ENCODE measurements at regions not wholly inside any gene's neighbourhood (a gene's known extent, or its start where the extent isn't known, plus 50 kb on each side); places are given as distances from the start of the nearest gene placed in this dataset.

- TF ChIP-seq CTCF (conservative IDR thresholded peaks at IDR 0.05; ENCODE audit: low read length) (no peak), EZH2phosphoT487 (IDR thresholded peaks at IDR 0.05; ENCODE audit: borderline replicate concordance) (no peak)
- Histone ChIP-seq H3K9me2 (replicated peaks; ENCODE audit: low read depth, low read length) (no peaks in the 10 kb centered on the region), H2AFZ (ENCODE audit: low read length) (no peak overlapping the region), H3K4me1 (ENCODE audit: insufficient read depth, low read length, poor library complexity, severe bottlenecking) (no peaks in the 10 kb centered on the region), H4K20me1 (ENCODE audit: insufficient read depth, low read length, poor library complexity, severe bottlenecking) (no peaks in the 10 kb centered on the region), H3K9me3 (ENCODE audit: insufficient read depth, low read depth, low read length) (peaks cover 10% of the 10 kb centered on the region; the same call in 1 of the 2 replicates), H3K27me3 (ENCODE audit: insufficient read depth, low read length, poor library complexity, severe bottlenecking) (no peaks in the 10 kb centered on the region), H3K36me3 (ENCODE audit: insufficient read depth, low read length) (no peaks in the 10 kb centered on the region), H3K4me2 (ENCODE audit: low read depth, low read length, poor library complexity, severe bottlenecking) (no peak overlapping the region), H3F3A (ENCODE audit: low read depth) (no peaks in the 10 kb centered on the region), H3K79me2 (ENCODE audit: insufficient read depth, low read length) (no peaks in the 10 kb centered on the region), H3K9ac (ENCODE audit: low read depth, low read length, poor library complexity, severe bottlenecking) (no peak overlapping the region), H3K4me3 (ENCODE audit: low read length, poor library complexity, severe bottlenecking) (no peak overlapping the region)
Observed at GRCh38 chr10:120975072-120975867, 124.1 kb downstream of the WDR11 start.

GRCh38 chr10:120975868-120976225 is 124.7 kb downstream of the WDR11 start:
- Histone ChIP-seq H3K79me2 (ENCODE audit: insufficient read depth, low read length) (no peaks in the 10 kb centered on the region), H3K4me2 (ENCODE audit: low read depth, low read length, poor library complexity, severe bottlenecking) (no peak overlapping the region), H3K27me3 (ENCODE audit: insufficient read depth, low read length, poor library complexity, severe bottlenecking) (no peaks in the 10 kb centered on the region), H2AFZ (ENCODE audit: low read length) (no peak overlapping the region), H3K36me3 (ENCODE audit: insufficient read depth, low read length) (no peaks in the 10 kb centered on the region), H3F3A (ENCODE audit: low read depth) (no peaks in the 10 kb centered on the region), H3K9me3 (ENCODE audit: insufficient read depth, low read depth, low read length) (peaks cover 10% of the 10 kb centered on the region; the same call in 1 of the 2 replicates), H3K9ac (ENCODE audit: low read depth, low read length, poor library complexity, severe bottlenecking) (no peak overlapping the region), H4K20me1 (ENCODE audit: insufficient read depth, low read length, poor library complexity, severe bottlenecking) (no peaks in the 10 kb centered on the region), H3K4me3 (ENCODE audit: low read length, poor library complexity, severe bottlenecking) (no peak overlapping the region), H3K9me2 (replicated peaks; ENCODE audit: low read depth, low read length) (no peaks in the 10 kb centered on the region), H3K4me1 (ENCODE audit: insufficient read depth, low read length, poor library complexity, severe bottlenecking) (no peaks in the 10 kb centered on the region)
- TF ChIP-seq EZH2phosphoT487 (IDR thresholded peaks at IDR 0.05; ENCODE audit: borderline replicate concordance) (no peak), CTCF (conservative IDR thresholded peaks at IDR 0.05; ENCODE audit: low read length) (no peak)

DNA sequence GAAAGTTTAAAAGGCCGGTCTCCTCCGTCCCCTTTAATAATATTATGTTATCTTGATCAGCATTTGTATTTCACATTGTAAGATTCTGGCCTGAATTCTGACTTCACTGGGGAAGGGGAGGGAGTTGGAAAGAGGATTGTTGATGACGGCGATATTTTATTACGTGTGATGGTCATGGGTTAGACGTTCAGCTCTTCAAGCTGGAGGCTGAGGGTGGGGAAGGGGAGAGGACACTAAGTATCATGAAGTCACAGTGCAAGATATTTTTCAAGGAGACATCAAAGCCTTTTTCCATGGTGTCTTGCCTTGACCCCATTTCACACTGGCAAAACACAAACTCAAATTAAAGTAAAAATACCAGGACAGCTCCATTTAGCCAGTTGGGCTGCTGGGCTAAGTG is 126.7 kb downstream of the WDR11 start:
- no peaks in the 10 kb centered on the region; the same call in 1 of the 2 replicates for H3K9me3 ChIP-seq (ENCODE audit: insufficient read depth, low read depth, low read length)
- H3K4me1 ChIP-seq (ENCODE audit: insufficient read depth, low read length, poor library complexity, severe bottlenecking) = no peaks in the 10 kb centered on the region
- H3K4me2 ChIP-seq (ENCODE audit: low read depth, low read length, poor library complexity, severe bottlenecking) = no peak overlapping the region
- no peaks in the 10 kb centered on the region for H3K79me2 ChIP-seq (ENCODE audit: insufficient read depth, low read length)
- no peak for TF ChIP-seq CTCF (conservative IDR thresholded peaks at IDR 0.05; ENCODE audit: low read length)
- TF ChIP-seq EZH2phosphoT487 (IDR thresholded peaks at IDR 0.05; ENCODE audit: borderline replicate concordance) = no peak
- no peaks in the 10 kb centered on the region for H4K20me1 ChIP-seq (ENCODE audit: insufficient read depth, low read length, poor library complexity, severe bottlenecking)
- H3K9me2 ChIP-seq (replicated peaks; ENCODE audit: low read depth, low read length) = no peaks in the 10 kb centered on the region
- H3K4me3 ChIP-seq (ENCODE audit: low read length, poor library complexity, severe bottlenecking) = no peak overlapping the region
- no peak overlapping the region for H3K9ac ChIP-seq (ENCODE audit: low read depth, low read length, poor library complexity, severe bottlenecking)
- H3F3A ChIP-seq (ENCODE audit: low read depth) = no peaks in the 10 kb centered on the region
- H3K36me3 ChIP-seq (ENCODE audit: insufficient read depth, low read length) = no peaks in the 10 kb centered on the region
- no peak overlapping the region for H2AFZ ChIP-seq (ENCODE audit: low read length)
- no peaks in the 10 kb centered on the region for H3K27me3 ChIP-seq (ENCODE audit: insufficient read depth, low read length, poor library complexity, severe bottlenecking)
